ENCODE measurements at regions not wholly inside any gene's neighbourhood (a gene's known extent, or its start where the extent isn't known, plus 50 kb on each side); places are given as distances from the start of the nearest gene placed in this dataset.

DNA sequence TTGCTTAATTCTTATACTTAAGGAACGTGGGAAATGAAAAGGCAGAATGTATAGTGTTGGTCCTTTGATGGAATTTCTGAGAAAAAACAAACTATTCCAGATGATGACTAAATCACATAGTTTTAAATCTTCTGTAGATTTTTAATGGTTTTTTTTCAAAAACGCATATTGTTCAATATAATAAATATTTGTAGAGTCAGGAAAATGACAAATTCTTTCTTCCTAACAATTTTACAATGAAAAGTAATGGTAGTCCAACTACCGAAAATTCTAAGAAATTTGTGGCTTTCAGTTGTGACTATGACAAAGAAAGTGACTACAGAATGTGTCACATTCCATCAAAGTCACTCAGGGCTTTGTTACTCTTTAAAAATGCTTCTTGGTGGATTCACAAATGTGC, 164.8 kb upstream of the PITX2 start:
- 13% methylated on average over 3 of the region's 3 CpGs for WGBS (ENCODE audit: insufficient coverage, insufficient replicate concordance, low lambda C conversion rate, missing lambda C conversion rate)
- in situ Hi-C loops (cut with MboI) (no loop called here), intact Hi-C loops (cut with micrococcal nuclease; ENCODE audit: unreplicated experiment) (no loop called here)
- no peak for ATAC-seq
- Histone ChIP-seq H3K79me2 (ENCODE audit: control insufficient read depth, insufficient read depth, low read length) (no peaks in the 10 kb centered on the region), H4K20me1 (ENCODE audit: control insufficient read depth, insufficient read depth) (no peaks in the 10 kb centered on the region), H3K4me3 (no peak overlapping the region), H3K4me2 (ENCODE audit: control insufficient read depth, insufficient read depth) (no peak overlapping the region), H3K27me3 (replicated peaks in 1 of 2; ENCODE audit: control insufficient read depth in 2 of 2, insufficient read depth in 2 of 2, low read length in 1 of 2) (no peaks in the 10 kb centered on the region), H3K27ac (ENCODE audit: control insufficient read depth, insufficient read depth) (no peak overlapping the region), H3K9me3 (replicated peaks; ENCODE audit: control insufficient read depth, insufficient read depth, low read length) (no peaks in the 10 kb centered on the region), H3K9ac (ENCODE audit: control insufficient read depth, insufficient read depth, low read length) (no peak overlapping the region), H2AFZ (ENCODE audit: control insufficient read depth, low read depth, low read length) (no peak overlapping the region), H3K36me3 (ENCODE audit: control insufficient read depth in 2 of 2, insufficient read depth in 2 of 2, low read length in 1 of 2) (no peaks in the 10 kb centered on the region), H3K4me1 (ENCODE audit: control insufficient read depth, insufficient read depth, low read length) (no peaks in the 10 kb centered on the region)
- TF ChIP-seq SMARCA5 (IDR thresholded peaks at IDR 0.05) (no peak), HDAC6 (IDR thresholded peaks at IDR 0.05; ENCODE audit: unreplicated experiment) (no peak), NBN (IDR thresholded peaks at IDR 0.05) (no peak)
- RAD21 ChIA-PET (ENCODE audit: unreplicated experiment): no interaction called here
- DNase-seq (ENCODE audit: low read depth, low spot score): no peak
- SMC1A ChIA-PET (ENCODE audit: uncharacterized antibody, unreplicated experiment): no interaction called here
- POLR2A ChIA-PET: no interaction called here
- CTCF ChIA-PET: no interaction called here
- BruUV-seq (replicated peaks): no TSS peak
- no peak for FAIRE-seq

DNA sequence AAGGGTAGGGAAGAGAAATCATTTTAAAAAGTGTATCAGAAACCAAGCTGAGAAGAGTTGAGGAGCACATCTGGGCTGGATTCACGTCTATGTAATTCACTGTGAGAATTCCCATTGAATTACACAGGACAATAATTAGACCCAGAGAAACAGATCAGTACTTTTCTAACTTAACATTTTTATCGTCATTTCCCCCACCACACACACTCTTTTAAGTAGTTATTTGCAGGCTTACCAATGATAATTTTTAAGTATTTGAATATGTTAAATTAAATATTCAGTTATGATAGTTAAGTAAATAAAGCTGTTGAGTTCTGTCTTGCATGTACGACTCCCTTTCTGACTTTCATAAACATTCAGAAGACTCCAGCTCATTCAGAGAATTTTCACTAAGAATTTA, 165.4 kb upstream of the PITX2 start:
- DNase-seq (ENCODE audit: low read depth, low spot score): no peak
- H3K9me3 ChIP-seq (replicated peaks; ENCODE audit: control insufficient read depth, insufficient read depth, low read length): no peaks in the 10 kb centered on the region
- no peaks in the 10 kb centered on the region for H3K36me3 ChIP-seq (ENCODE audit: control insufficient read depth in 2 of 2, insufficient read depth in 2 of 2, low read length in 1 of 2)
- no peaks in the 10 kb centered on the region for H4K20me1 ChIP-seq (ENCODE audit: control insufficient read depth, insufficient read depth)
- POLR2A ChIA-PET: no interaction called here
- no peak overlapping the region for H3K4me3 ChIP-seq
- intact Hi-C loops (cut with micrococcal nuclease; ENCODE audit: unreplicated experiment): no loop called here
- no TSS peak for BruUV-seq (replicated peaks)
- H3K27me3 ChIP-seq (replicated peaks in 1 of 2; ENCODE audit: control insufficient read depth in 2 of 2, insufficient read depth in 2 of 2, low read length in 1 of 2): no peaks in the 10 kb centered on the region
- SMC1A ChIA-PET (ENCODE audit: uncharacterized antibody, unreplicated experiment): no interaction called here
- no peaks in the 10 kb centered on the region for H3K4me1 ChIP-seq (ENCODE audit: control insufficient read depth, insufficient read depth, low read length)
- in situ Hi-C loops (cut with MboI): no loop called here
- no peak overlapping the region for H3K9ac ChIP-seq (ENCODE audit: control insufficient read depth, insufficient read depth, low read length)
- no peak for ATAC-seq
- no peaks in the 10 kb centered on the region for H3K79me2 ChIP-seq (ENCODE audit: control insufficient read depth, insufficient read depth, low read length)
- H3K4me2 ChIP-seq (ENCODE audit: control insufficient read depth, insufficient read depth): no peak overlapping the region
- no peak overlapping the region for H2AFZ ChIP-seq (ENCODE audit: control insufficient read depth, low read depth, low read length)
- FAIRE-seq: no peak
- RAD21 ChIA-PET (ENCODE audit: unreplicated experiment): no interaction called here
- CTCF ChIA-PET: no interaction called here
- no peak overlapping the region for H3K27ac ChIP-seq (ENCODE audit: control insufficient read depth, insufficient read depth)
- WGBS (ENCODE audit: insufficient coverage, insufficient replicate concordance, low lambda C conversion rate, missing lambda C conversion rate): 14% methylated on average over 3 of the region's 3 CpGs
- TF ChIP-seq IKZF1 (conservative IDR thresholded peaks at IDR 0.05): no peak
- no peak for TF ChIP-seq NR2F1 (conservative IDR thresholded peaks at IDR 0.05)
- TF ChIP-seq ZSCAN29 (IDR thresholded peaks at IDR 0.05): no peak
- TF ChIP-seq, protein P1, sequence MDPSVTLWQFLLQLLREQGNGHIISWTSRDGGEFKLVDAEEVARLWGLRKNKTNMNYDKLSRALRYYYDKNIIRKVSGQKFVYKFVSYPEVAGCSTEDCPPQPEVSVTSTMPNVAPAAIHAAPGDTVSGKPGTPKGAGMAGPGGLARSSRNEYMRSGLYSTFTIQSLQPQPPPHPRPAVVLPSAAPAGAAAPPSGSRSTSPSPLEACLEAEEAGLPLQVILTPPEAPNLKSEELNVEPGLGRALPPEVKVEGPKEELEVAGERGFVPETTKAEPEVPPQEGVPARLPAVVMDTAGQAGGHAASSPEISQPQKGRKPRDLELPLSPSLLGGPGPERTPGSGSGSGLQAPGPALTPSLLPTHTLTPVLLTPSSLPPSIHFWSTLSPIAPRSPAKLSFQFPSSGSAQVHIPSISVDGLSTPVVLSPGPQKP (IDR thresholded peaks at IDR 0.05; ENCODE audit: low read depth, low read length): no peak
- TF ChIP-seq, protein P2, sequence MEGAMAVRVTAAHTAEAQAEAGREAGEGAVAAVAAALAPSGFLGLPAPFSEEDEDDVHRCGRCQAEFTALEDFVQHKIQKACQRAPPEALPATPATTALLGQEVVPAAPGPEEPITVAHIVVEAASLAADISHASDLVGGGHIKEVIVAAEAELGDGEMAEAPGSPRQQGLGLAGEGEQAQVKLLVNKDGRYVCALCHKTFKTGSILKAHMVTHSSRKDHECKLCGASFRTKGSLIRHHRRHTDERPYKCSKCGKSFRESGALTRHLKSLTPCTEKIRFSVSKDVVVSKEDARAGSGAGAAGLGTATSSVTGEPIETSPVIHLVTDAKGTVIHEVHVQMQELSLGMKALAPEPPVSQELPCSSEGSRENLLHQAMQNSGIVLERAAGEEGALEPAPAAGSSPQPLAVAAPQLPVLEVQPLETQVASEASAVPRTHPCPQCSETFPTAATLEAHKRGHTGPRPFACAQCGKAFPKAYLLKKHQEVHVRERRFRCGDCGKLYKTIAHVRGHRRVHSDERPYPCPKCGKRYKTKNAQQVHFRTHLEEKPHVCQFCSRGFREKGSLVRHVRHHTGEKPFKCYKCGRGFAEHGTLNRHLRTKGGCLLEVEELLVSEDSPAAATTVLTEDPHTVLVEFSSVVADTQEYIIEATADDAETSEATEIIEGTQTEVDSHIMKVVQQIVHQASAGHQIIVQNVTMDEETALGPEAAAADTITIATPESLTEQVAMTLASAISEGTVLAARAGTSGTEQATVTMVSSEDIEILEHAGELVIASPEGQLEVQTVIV (IDR thresholded peaks at IDR 0.05; ENCODE audit: borderline replicate concordance, partially characterized antibody): no peak
- TF ChIP-seq ATF7 (IDR thresholded peaks at IDR 0.05; ENCODE audit: low read depth): no peak
- no peak for TF ChIP-seq CHD2 (IDR thresholded peaks at IDR 0.05; ENCODE audit: borderline replicate concordance, low read depth, low read length)
- TF ChIP-seq MYC (IDR thresholded peaks at IDR 0.05; ENCODE audit: insufficient read depth, insufficient read length, insufficient replicate concordance, low read length, severe bottlenecking): no peak
- TF ChIP-seq TCF7 (IDR thresholded peaks at IDR 0.05; ENCODE audit: borderline replicate concordance): no peak
- TF ChIP-seq, protein P3, sequence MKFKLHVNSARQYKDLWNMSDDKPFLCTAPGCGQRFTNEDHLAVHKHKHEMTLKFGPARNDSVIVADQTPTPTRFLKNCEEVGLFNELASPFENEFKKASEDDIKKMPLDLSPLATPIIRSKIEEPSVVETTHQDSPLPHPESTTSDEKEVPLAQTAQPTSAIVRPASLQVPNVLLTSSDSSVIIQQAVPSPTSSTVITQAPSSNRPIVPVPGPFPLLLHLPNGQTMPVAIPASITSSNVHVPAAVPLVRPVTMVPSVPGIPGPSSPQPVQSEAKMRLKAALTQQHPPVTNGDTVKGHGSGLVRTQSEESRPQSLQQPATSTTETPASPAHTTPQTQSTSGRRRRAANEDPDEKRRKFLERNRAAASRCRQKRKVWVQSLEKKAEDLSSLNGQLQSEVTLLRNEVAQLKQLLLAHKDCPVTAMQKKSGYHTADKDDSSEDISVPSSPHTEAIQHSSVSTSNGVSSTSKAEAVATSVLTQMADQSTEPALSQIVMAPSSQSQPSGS (IDR thresholded peaks at IDR 0.05; ENCODE audit: low read length): no peak
